ENCODE measurements at regions not wholly inside any gene's neighbourhood (a gene's known extent, or its start where the extent isn't known, plus 50 kb on each side); places are given as distances from the start of the nearest gene placed in this dataset.
"Not testable (repeated sequence)": the region's sequence is repeated elsewhere in the genome, so short reads cannot be mapped to it uniquely, and the experiment has no call there.

DNA sequence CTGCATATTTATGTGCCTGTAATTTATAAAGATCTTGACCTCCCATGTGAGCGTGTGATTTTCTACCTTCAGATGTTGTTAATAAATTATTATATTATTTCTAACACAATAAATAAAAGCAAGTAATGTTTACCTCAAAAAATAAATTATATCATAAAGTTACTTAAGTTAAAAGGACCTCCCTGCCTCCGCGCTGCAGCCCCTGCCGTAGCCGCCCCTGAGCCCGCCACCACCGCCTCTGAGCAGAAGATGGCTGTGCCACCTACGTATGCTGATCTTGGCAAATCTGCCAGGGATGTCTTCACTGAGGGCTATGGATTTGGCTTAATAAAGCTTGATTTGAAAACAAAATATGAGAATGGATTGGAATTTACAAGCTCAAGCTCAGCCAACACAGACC, 119.6 kb upstream of the BRWD3 start:
- DNase-seq = no peak
- H3K4me3 ChIP-seq (ENCODE audit: low read length) = no peak overlapping the region
- no peaks in the 10 kb centered on the region for H3K36me3 ChIP-seq (ENCODE audit: control insufficient read depth, insufficient read depth, low read length)
- WGBS (ENCODE audit: insufficient coverage) = 89% methylated on average over 7 of the region's 8 CpGs
- H3K4me1 ChIP-seq (ENCODE audit: control insufficient read depth, insufficient read depth, low read length) = no peaks in the 10 kb centered on the region
- no peaks in the 10 kb centered on the region for H3K27me3 ChIP-seq (ENCODE audit: control insufficient read depth, insufficient read depth, low read length)
- H3K9me3 ChIP-seq (replicated peaks; ENCODE audit: control insufficient read depth, low read depth, low read length) = peaks cover 13% of the 10 kb centered on the region
- H3K27ac ChIP-seq (ENCODE audit: low read length) = no peak overlapping the region

GRCh38 chrX:80917919-80918318, 108.2 kb upstream of the BRWD3 start:
- H3K4me1 ChIP-seq (ENCODE audit: control insufficient read depth, insufficient read depth, low read length) = no peaks in the 10 kb centered on the region
- H3K27ac ChIP-seq (ENCODE audit: low read length) = no peak overlapping the region
- WGBS (ENCODE audit: insufficient coverage) = no CpG with 5 or more reads among the region's 1 CpG
- DNase-seq = no peak
- no peaks in the 10 kb centered on the region for H3K36me3 ChIP-seq (ENCODE audit: control insufficient read depth, insufficient read depth, low read length)
- H3K9me3 ChIP-seq (replicated peaks; ENCODE audit: control insufficient read depth, low read depth, low read length) = peaks cover 15% of the 10 kb centered on the region
- H3K4me3 ChIP-seq (ENCODE audit: low read length) = no peak overlapping the region
- peaks cover 2% of the 10 kb centered on the region for H3K27me3 ChIP-seq (ENCODE audit: control insufficient read depth, insufficient read depth, low read length)

DNA sequence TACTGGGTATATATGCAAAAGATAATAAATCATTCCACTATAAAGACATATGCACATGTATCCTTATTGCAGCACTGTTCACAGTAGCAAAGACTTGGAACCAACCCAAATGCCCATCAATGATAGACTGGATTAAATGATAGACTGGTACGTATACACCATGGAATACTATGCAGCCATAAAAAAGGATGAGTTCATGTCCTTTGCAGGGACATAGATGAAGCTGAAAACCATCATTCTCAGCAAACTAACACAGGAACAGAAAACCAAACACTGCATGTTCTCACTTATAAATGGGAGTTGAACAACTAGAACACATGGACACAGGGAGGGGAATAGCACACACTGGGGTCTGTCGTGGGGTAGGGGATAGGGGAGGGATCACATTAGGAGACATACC, 102.7 kb upstream of the BRWD3 start:
- WGBS (ENCODE audit: insufficient coverage) = no CpG with 5 or more reads among the region's 2 CpGs
- not testable (repeated sequence) for H3K27ac ChIP-seq (ENCODE audit: low read length); H3K4me3 ChIP-seq (ENCODE audit: low read length); DNase-seq; H3K36me3 ChIP-seq (ENCODE audit: control insufficient read depth, insufficient read depth, low read length); H3K27me3 ChIP-seq (ENCODE audit: control insufficient read depth, insufficient read depth, low read length); H3K4me1 ChIP-seq (ENCODE audit: control insufficient read depth, insufficient read depth, low read length)
- peaks cover 15% of the 10 kb centered on the region for H3K9me3 ChIP-seq (replicated peaks; ENCODE audit: control insufficient read depth, low read depth, low read length)

GRCh38 chrX:80879916-80880315, 70.2 kb upstream of the BRWD3 start:
- Histone ChIP-seq H3K9me3 (replicated peaks; ENCODE audit: control insufficient read depth, low read depth, low read length) (no peaks in the 10 kb centered on the region), H3K36me3 (ENCODE audit: control insufficient read depth, insufficient read depth, low read length) (no peaks in the 10 kb centered on the region), H3K27me3 (ENCODE audit: control insufficient read depth, insufficient read depth, low read length) (no peaks in the 10 kb centered on the region), H3K4me3 (ENCODE audit: low read length) (no peak overlapping the region), H3K27ac (ENCODE audit: low read length) (no peak overlapping the region), H3K4me1 (ENCODE audit: control insufficient read depth, insufficient read depth, low read length) (no peaks in the 10 kb centered on the region)
- no peak for DNase-seq
- no CpG with 5 or more reads among the region's 1 CpG for WGBS (ENCODE audit: insufficient coverage)

DNA sequence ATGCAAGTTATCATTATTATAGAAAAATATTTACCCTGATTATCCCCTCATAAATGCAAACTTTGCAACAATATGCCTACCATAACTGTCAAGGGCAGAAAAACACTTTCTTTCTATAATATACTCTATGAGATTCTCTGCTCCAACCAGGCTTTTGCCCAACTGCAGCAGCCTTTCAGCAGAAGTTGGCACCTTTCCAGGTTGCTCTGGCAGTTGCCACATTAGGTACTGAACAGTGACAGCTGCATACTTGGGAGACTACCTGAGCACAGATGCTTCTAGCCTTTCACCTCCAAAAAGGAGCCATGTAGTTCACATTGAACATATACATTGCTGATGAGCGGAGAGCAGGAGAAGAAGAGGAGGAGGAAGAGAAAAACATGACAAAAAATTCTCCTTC, 69.5 kb upstream of the BRWD3 start:
- no CpG with 5 or more reads among the region's 1 CpG for WGBS (ENCODE audit: insufficient coverage)
- H3K27me3 ChIP-seq (ENCODE audit: control insufficient read depth, insufficient read depth, low read length) = no peaks in the 10 kb centered on the region
- no peak overlapping the region for H3K4me3 ChIP-seq (ENCODE audit: low read length)
- no peaks in the 10 kb centered on the region for H3K36me3 ChIP-seq (ENCODE audit: control insufficient read depth, insufficient read depth, low read length)
- DNase-seq = peak; percentile 1
- no peaks in the 10 kb centered on the region for H3K9me3 ChIP-seq (replicated peaks; ENCODE audit: control insufficient read depth, low read depth, low read length)
- H3K27ac ChIP-seq (ENCODE audit: low read length) = no peak overlapping the region
- no peaks in the 10 kb centered on the region for H3K4me1 ChIP-seq (ENCODE audit: control insufficient read depth, insufficient read depth, low read length)

DNA sequence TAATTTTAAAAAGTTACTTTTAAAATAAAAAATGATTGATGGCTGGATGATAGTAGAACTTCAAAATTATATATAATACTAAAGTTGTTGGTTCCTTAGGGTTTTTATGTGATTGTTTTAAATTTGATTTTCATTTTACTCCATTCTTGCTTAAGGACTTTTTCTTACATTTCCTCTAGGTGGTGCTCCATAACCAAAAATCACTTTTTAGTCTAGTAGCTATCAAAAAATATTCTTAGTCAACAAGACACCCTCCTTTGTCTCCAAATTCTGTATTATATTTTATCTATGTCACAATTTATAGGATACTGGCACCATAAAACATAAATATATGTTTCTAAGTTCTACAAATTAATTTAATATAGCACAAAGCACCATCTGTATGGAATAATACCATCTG, 67.2 kb upstream of the BRWD3 start:
- H3K36me3 ChIP-seq (ENCODE audit: control insufficient read depth, insufficient read depth, low read length) = no peaks in the 10 kb centered on the region
- peak; percentile 32 for DNase-seq
- H3K27ac ChIP-seq (ENCODE audit: low read length) = no peak overlapping the region

More for the DNA sequence above, 67.2 kb upstream of the BRWD3 start:
- no peak overlapping the region for H3K4me3 ChIP-seq (ENCODE audit: low read length)
- no peaks in the 10 kb centered on the region for H3K27me3 ChIP-seq (ENCODE audit: control insufficient read depth, insufficient read depth, low read length)
- H3K4me1 ChIP-seq (ENCODE audit: control insufficient read depth, insufficient read depth, low read length) = no peaks in the 10 kb centered on the region
- no peaks in the 10 kb centered on the region for H3K9me3 ChIP-seq (replicated peaks; ENCODE audit: control insufficient read depth, low read depth, low read length)

All from muscle of leg (tissue), 3 donors.